ENCODE measurements at regions not wholly inside any gene's neighbourhood (a gene's known extent, or its start where the extent isn't known, plus 50 kb on each side); places are given as distances from the start of the nearest gene placed in this dataset.

DNA sequence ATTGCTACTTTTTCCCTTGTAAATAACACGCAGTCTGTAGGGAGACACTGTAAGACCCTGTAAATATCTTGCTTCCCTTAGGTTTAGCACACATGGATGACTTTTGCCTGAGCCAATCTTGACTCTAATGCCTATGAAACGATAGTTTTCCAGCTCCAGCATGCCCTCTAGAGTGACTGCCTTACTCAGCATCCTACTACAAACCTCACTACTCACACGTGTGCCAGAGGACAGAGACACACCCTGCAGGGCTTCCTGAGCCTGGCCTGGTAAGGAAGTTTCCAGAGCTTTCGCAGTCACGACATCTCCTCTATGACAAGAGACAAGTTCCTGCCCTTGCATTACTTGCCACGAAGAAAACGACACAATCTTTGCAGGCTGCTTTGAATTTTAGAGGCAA is 138.1 kb downstream of the ATPSCKMT start:
- no peak for DNase-seq (ENCODE audit: low spot score in 2 of 2)
- no peaks in the 10 kb centered on the region for H3K27me3 ChIP-seq
- intact Hi-C loops (cut with DNase I; ENCODE audit: low total_unique reads): loop anchor here (10.0 kb wide), 1 partner anchor 1827 kb away; no protein-coding TSS in a partner anchor
- no peak overlapping the region for H3K4me3 ChIP-seq
- no peaks in the 10 kb centered on the region for H3K36me3 ChIP-seq
- peaks cover 0 to 6% of the 10 kb centered on the region in 2 donors for H3K9me3 ChIP-seq
- no peaks in the 10 kb centered on the region for H3K4me1 ChIP-seq
- TF ChIP-seq POLR2AphosphoS5 (IDR thresholded peaks at IDR 0.05): no peak
- no peak for TF ChIP-seq POLR2A (IDR thresholded peaks at IDR 0.05)
- TF ChIP-seq, protein P1, sequence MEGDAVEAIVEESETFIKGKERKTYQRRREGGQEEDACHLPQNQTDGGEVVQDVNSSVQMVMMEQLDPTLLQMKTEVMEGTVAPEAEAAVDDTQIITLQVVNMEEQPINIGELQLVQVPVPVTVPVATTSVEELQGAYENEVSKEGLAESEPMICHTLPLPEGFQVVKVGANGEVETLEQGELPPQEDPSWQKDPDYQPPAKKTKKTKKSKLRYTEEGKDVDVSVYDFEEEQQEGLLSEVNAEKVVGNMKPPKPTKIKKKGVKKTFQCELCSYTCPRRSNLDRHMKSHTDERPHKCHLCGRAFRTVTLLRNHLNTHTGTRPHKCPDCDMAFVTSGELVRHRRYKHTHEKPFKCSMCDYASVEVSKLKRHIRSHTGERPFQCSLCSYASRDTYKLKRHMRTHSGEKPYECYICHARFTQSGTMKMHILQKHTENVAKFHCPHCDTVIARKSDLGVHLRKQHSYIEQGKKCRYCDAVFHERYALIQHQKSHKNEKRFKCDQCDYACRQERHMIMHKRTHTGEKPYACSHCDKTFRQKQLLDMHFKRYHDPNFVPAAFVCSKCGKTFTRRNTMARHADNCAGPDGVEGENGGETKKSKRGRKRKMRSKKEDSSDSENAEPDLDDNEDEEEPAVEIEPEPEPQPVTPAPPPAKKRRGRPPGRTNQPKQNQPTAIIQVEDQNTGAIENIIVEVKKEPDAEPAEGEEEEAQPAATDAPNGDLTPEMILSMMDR (IDR thresholded peaks at IDR 0.05): no peak
- H3K27ac ChIP-seq: no peak overlapping the region

DNA sequence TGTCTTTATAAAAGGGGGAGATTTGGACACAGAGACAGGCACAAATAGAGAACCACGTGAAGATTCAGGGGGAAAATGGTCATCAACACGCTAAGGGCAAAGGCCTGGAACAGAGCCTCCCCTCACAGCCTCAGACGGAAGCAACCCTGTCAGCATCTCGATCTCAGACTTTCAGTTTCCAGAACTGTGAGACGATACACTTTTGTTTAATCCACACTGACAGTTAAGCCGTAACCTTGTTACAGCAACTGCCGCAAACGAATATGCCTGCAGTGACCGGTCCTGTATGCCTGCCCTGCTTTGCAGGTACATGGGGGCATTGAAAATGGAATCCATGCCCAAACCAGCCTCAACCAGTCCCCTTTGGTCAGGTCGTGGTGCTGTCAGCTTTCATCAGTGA is 139.5 kb downstream of the ATPSCKMT start:
- DNase-seq (ENCODE audit: low spot score in 2 of 2): no peak
- no peaks in the 10 kb centered on the region for H3K36me3 ChIP-seq
- H3K27ac ChIP-seq: no peak overlapping the region
- H3K9me3 ChIP-seq: peaks cover 0 to 2% of the 10 kb centered on the region in 2 donors
- intact Hi-C loops (cut with DNase I; ENCODE audit: low total_unique reads): loop anchor here (10.0 kb wide), 1 partner anchor 1825 kb away; no protein-coding TSS in a partner anchor
- H3K4me3 ChIP-seq: no peak overlapping the region
- TF ChIP-seq, protein P1 (IDR thresholded peaks at IDR 0.05): no peak
- TF ChIP-seq POLR2AphosphoS5 (IDR thresholded peaks at IDR 0.05) (no peak), POLR2A (IDR thresholded peaks at IDR 0.05) (no peak)
- H3K4me1 ChIP-seq: no peaks in the 10 kb centered on the region
- H3K27me3 ChIP-seq: no peaks in the 10 kb centered on the region

DNA sequence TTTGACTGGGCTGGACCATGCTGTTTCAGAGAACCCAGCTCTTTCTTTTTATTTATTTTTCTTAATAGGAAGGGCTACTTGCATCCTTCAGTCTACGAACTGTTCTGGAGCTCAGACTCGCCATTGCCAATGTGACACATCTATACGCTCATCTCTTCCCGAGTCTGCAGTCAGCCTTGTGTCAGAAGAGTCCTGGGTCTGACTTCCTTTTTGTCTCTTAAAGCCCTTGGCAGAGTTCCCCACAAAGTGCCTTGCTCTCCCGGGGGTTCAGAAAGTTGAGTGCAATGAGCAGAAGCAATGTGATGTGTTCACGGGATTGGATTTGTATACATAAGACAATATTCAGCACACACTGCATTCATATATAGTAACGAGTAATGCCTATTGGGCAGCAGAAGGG is 140.4 kb downstream of the ATPSCKMT start:
- Histone ChIP-seq H3K27me3 (no peaks in the 10 kb centered on the region), H3K27ac (no peak overlapping the region), H3K4me1 (no peaks in the 10 kb centered on the region), H3K36me3 (no peaks in the 10 kb centered on the region), H3K9me3 (no peaks in the 10 kb centered on the region), H3K4me3 (no peak overlapping the region)
- TF ChIP-seq POLR2AphosphoS5 (IDR thresholded peaks at IDR 0.05): no peak
- TF ChIP-seq POLR2A (IDR thresholded peaks at IDR 0.05): no peak
- TF ChIP-seq, protein P1 (IDR thresholded peaks at IDR 0.05): no peak
- no peak for DNase-seq (ENCODE audit: low spot score in 2 of 2)
- intact Hi-C loops (cut with DNase I; ENCODE audit: low total_unique reads): no loop called here

DNA sequence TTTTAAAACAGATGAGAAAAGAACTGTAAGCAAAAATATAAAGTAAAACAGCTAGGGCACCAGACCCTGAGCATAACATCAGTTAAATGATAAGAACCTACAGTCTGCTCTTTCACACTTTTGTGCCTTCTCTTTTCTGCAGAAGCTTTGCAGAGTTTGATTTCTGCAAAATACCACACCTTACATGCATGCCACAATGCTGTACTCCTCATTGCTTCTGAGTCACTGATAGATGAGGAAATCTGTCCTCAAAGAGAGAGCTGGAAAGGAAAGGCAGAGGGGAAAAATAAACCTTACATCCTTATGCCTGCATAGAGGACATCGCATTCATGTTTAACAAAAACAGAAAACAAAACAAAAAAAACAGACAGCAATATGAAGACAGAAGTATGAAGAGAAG is 142.9 kb downstream of the ATPSCKMT start:
- intact Hi-C loops (cut with DNase I; ENCODE audit: low total_unique reads): no loop called here
- H3K9me3 ChIP-seq: no peaks in the 10 kb centered on the region

DNA sequence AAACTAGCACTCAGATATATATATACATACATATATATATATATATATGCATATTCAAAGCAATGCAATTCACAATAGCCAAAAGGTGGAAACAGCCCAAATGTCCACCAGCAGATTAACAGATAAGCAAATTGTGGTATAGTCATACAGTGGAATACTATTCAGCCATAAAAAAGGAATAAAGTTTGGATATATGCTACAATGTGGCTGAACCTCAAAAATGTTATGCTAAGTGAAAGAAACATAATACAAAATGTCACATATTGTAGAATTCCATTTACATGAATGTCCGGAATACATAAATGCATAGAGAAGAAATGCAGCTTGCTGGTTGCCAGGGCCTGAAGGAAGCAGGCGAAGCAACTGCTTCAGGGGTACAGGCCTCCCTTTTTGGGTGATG is 143.4 kb downstream of the ATPSCKMT start:
- intact Hi-C loops (cut with DNase I; ENCODE audit: low total_unique reads): no loop called here
- Histone ChIP-seq H3K4me3 (no peak overlapping the region), H3K9me3 (no peaks in the 10 kb centered on the region), H3K4me1 (no peaks in the 10 kb centered on the region), H3K27me3 (no peaks in the 10 kb centered on the region), H3K27ac (no peak overlapping the region), H3K36me3 (no peaks in the 10 kb centered on the region)
- TF ChIP-seq POLR2AphosphoS5 (IDR thresholded peaks at IDR 0.05) (no peak), POLR2A (IDR thresholded peaks at IDR 0.05) (no peak)
- TF ChIP-seq, protein P1 (IDR thresholded peaks at IDR 0.05): no peak
- DNase-seq (ENCODE audit: low spot score in 2 of 2): no peak

More for the DNA sequence above, 142.9 kb downstream of the ATPSCKMT start:
- TF ChIP-seq POLR2AphosphoS5 (IDR thresholded peaks at IDR 0.05): no peak
- TF ChIP-seq, protein P1 (IDR thresholded peaks at IDR 0.05): no peak
- no peak for TF ChIP-seq POLR2A (IDR thresholded peaks at IDR 0.05)
- DNase-seq (ENCODE audit: low spot score in 2 of 2): no peak
- Histone ChIP-seq H3K36me3 (no peaks in the 10 kb centered on the region), H3K27ac (no peak overlapping the region), H3K4me3 (no peak overlapping the region), H3K27me3 (no peaks in the 10 kb centered on the region), H3K4me1 (no peaks in the 10 kb centered on the region)
